ENCODE measurements at regions not wholly inside any gene's neighbourhood (a gene's known extent, or its start where the extent isn't known, plus 50 kb on each side); places are given as distances from the start of the nearest gene placed in this dataset.
"Not testable (repeated sequence)": the region's sequence is repeated elsewhere in the genome, so short reads cannot be mapped to it uniquely, and the experiment has no call there.

GRCh38 chr4:186775902-186776301 is 52.2 kb upstream of the FAT1 start:
- DNase-seq = no peak

DNA sequence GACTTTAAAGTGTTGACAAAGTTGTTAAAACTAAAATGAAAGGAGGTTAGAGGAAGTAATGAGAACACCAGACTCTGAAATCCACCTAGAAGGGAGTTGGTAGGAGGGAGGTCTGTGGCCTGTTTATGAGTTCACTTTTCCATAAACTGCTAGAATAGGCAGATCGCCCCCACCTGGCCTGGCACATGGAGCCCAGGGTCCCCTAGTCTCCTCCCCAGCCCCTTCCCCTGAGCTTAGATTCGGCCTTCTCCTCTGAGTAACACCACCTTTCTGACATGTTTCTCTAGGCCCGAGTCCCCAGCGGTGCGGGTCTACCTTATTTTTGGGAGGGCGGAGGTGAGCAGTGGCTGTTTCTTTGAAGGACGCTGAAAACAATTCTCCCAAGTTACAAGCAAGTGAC is 54.5 kb upstream of the FAT1 start:
- DNase-seq = no peak

- no peak for DNase-seq
These were observed 56.8 kb upstream of the FAT1 start for GRCh38 chr4:186780291-186781031.

DNA sequence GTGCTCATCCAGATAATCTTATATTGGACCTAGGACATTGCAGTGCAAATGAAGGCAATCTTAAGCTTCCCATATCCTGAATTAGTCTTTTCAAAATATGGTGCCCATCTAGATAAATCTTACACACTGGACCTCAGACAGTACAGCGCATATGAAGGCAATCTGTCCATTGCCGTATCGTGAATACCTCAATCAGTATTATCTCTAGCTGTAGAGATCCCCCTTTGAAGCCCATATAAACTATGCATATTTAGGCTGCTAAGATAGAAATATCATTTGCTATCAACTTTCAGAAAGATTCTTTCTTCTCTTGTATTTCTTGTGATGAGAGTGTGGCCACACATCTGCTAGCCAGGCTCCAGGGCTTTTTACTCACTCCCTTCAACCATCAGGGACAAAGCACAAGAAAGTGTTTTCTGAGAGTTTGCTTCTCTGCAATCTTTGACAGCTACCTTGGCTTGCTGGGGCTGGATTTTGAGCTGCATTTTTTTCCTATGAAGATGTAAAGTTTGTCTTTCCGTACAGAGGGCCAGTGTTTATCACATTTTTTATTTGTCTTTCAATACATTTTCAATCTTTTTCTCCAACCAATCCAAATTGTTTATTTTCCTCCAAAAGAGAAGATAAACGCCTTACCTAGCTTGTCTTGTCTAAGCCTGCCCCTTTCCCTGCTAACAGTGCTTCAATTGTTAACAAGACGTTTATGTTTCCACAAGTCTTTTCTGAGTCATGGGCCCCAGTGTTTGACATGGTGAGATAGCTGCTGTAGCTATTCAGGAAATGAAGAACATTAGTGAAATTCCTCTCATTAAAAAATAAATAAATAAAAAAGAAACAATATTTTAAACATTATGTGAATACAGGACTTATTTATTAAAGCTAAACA is 57.6 kb upstream of the FAT1 start:
- no peak for DNase-seq

- DNase-seq = no peak
These were observed 58.6 kb upstream of the FAT1 start for GRCh38 chr4:186782302-186782701.

DNA sequence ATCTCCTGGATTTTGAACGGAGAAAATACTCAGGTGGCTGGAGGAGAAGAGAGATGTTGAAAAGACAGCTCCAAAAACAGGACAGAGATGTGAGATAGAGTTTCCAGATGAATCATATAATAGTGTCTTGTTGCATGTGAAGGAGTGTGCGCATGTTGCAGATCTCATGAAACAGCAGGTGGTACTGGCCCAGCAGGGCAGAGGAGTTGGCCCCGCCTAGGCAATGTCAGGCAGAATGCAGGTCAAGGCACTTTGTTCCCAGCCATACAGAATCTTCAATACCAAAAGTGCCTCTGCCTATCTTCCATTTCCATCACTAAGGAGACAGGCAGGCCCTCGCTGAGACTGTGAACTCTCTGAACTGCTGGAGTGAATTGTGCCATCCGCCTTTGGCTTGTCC is 63.9 kb upstream of the FAT1 start:
- no peak for DNase-seq

- DNase-seq = no peak
These were observed 66.0 kb upstream of the FAT1 start for GRCh38 chr4:186789651-186790050.

DNA sequence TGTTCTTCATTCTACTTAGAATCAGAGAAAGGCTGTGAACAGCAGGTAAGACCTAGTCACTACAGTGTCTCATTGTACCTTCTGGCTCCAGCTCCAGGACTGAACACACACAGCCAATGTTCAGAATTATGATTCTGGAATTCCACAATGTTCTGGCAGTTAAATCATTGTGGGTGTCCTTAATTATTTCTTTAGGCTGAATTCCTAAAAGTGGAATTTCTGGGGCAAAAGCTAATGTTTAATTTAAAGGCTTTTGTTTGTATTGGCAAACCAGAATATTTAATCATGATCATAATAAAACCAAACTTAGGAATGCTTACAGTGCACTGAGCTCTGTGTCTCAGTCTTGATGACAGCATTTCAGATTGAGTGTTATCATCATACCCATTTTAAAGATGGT is 67.0 kb upstream of the FAT1 start:
- no peak for DNase-seq

DNA sequence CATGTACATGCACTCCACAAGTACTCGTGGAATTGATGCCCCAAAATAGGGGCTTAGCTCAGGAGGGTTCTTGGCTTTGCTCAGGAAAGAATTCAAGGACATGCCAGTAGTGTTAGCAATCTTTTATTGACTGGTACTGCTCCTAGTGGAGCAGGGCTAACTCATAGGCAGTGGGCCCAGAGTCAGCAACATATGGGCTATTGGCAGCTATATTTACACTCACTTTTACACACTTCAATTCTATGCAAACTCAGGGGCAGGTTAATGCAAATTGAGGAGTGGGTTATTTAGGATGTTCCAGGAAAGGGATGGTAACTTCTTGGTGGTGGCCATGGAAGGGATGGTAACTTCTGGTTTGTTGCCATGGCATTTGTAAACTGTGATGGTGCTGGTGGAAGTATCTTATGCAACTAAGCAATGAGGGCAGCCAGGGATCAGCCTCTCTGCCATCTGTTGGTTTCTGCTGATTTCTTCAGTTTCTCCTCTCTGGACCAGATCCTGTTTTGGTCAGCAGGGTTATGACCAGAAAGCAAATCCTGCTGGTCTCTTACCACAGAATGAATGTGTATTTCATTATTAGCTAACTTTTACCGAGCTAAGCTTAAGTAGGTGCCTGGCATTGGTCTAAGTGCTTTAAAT is 69.2 kb upstream of the FAT1 start:
- no peak for DNase-seq

DNA sequence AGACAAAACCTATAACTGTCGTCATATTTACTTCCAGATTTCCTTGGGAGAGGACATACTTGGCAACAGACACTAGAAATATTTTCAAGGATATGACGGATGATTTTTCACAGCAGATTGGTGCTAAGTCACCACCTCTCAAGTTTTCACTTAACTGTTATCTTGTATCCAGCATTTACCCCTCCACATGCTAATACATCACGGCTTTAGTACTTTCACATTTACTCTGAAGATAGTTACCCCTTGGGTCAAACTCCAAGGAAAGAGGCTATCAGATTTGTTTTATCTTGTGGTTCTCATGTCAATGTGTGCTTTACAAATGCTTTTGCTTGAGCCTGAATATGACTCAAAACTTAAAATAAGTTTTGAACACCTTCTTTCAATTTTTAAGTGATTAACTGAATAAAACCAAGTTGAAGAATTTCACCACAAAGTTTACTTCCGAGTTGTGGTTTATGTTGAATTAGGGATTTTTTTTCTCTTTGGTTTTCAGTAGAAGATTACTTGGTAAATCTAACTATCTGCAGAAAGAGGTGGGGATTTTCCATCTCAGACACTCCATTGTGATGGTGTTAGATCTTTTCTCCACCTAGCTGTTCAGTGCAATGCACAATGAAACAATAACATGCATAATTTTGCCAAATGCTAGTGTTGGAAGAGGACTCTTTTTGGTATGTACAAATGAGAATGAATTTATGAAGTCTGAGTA is 75.4 kb upstream of the FAT1 start:
- DNase-seq = no peak

- DNase-seq = no peak
These were observed 81.6 kb upstream of the FAT1 start for GRCh38 chr4:186805020-186805820.

DNA sequence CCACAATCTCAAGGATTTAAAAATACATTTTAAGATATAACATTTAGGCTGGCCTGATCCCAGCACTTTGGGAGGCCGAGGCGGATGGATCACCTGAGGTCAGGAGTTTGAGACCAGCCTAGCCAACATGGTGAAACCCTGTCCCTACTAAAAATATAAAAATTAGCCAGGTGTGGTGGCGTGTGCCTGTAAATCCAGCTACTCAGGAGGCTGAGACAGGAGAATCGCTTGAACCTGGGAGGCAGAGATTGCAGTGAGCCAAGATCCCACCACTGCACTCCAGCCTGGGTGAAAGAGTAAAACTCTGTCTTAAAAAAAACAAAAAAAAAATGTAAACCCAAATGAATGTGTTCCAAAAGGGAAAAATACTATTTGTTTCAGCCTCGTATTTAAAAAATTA is 82.3 kb upstream of the FAT1 start:
- not testable (repeated sequence) for DNase-seq

DNA sequence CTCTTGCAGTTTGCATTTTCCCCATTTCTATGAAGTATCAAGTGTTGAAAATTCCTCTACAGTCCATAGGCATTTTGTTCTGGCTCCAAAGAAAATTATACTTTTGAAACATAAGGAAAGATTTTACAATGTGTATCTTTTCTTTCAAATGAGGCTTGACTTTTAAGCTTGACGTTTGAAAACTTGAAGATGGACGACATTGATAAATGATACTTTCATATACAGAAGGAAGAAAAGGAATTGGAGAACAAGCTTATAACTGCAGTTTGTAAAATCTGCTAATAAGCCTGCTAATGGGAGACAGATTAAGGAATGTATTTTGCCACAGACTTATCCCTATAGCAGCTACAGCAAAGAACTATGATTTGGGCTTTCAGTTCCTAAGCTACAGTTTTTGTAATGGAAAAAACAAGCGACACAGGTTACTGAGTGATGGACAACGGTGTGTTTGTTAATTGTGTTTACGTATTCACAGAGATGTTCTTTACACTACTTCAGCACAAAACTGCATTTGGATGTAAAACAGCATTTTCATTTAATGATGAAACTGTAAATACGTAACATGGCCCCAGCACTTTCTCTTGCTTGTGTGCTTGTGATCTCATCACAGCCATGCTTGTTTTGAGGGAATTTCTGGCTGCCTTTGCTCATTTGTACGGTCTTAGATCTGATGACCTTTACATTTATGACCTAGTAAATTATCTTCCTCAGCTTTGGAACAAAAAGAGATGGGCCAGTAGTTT is 83.2 kb upstream of the FAT1 start:
- no peak for DNase-seq

DNA sequence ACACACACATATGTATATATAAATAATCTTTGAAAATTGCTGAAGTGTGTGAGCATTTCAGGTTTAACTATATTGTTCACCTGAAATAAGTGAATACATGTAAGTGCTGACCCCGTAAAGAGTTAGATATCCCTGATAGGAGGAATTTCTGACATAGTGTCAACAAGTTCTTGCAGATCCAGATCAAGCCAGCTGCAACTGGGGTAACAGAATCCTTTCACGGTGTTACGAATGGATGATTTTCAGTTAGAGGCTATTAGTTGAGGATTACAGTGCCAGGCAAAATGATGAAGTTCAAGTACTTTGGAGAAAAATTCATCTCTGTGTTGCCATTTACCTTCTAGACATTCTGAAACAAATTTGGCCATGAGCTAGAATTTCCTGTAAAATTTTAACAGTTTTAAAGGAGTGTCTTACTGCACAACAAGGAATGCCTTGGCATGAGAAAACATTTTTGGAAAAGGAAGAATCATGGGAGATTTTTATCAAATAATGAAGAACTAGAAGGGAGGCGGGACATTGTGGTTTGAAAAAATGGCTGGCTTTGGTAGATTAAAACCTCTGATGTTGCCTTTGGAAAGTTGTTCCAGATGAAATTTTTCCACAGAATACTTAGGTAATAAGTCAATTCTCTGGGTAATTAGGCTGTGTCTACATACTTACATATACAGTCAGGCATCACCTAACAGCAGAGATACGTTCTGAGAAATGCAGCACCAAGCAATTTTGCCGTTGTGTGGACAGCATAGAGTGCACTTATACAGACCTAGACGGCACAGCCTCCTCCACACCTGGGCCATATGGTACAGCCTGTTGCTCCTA is 84.4 kb upstream of the FAT1 start:
- DNase-seq = no peak

- no peak for DNase-seq
These were observed 85.0 kb upstream of the FAT1 start for GRCh38 chr4:186808630-186809018.

- DNase-seq = no peak
These were observed 85.4 kb upstream of the FAT1 start for GRCh38 chr4:186809070-186809469.

GRCh38 chr4:186810613-186811150 is 87.0 kb upstream of the FAT1 start:
- DNase-seq = no peak

GRCh38 chr4:186812592-186812991 is 88.9 kb upstream of the FAT1 start:
- no peak for DNase-seq

GRCh38 chr4:186813377-186814068 is 89.9 kb upstream of the FAT1 start:
- DNase-seq = no peak

Measured in CD4-positive, alpha-beta T cell treated with Interleukin-4 for 1 hour (primary cell).